ENCODE measurements at regions not wholly inside any gene's neighbourhood (a gene's known extent, or its start where the extent isn't known, plus 50 kb on each side); places are given as distances from the start of the nearest gene placed in this dataset.

GRCh38 chrX:1874899-1875298 is 260.0 kb downstream of the ASMT start (continued):
- TF ChIP-seq STAT6 (CRISPR knock-in tag; conservative IDR thresholded peaks at IDR 0.05; ENCODE audit: low read depth) (no peak), ZNF423 (CRISPR knock-in tag; IDR thresholded peaks at IDR 0.05) (no peak), IRF1 (CRISPR knock-in tag; IDR thresholded peaks at IDR 0.05) (no peak), MXD4 (CRISPR knock-in tag; IDR thresholded peaks at IDR 0.05; ENCODE audit: borderline replicate concordance) (no peak), TCF7 (CRISPR knock-in tag; IDR thresholded peaks at IDR 0.05; ENCODE audit: low read depth) (no peak)

GRCh38 chrX:1876041-1876440 is 261.2 kb downstream of the ASMT start:
- H3K27ac Mint-ChIP-seq = no peak overlapping the region
- peaks cover 6% of the 10 kb centered on the region for H3K36me3 Mint-ChIP-seq
- H3K27me3 Mint-ChIP-seq (ENCODE audit: low read depth) = no peaks in the 10 kb centered on the region
- H3K9me3 Mint-ChIP-seq = peaks cover 12% of the 10 kb centered on the region
- POLR2A ChIA-PET = no interaction called here
- H3K4me1 Mint-ChIP-seq = no peaks in the 10 kb centered on the region
- no peak overlapping the region for H3K4me3 Mint-ChIP-seq
- CTCF ChIA-PET = no interaction called here
- no peak for TF ChIP-seq ATF1 (CRISPR knock-in tag; IDR thresholded peaks at IDR 0.05)
- TF ChIP-seq ZMAT4 (CRISPR knock-in tag; IDR thresholded peaks at IDR 0.05) = no peak
- no peak for TF ChIP-seq ETV6 (CRISPR knock-in tag; IDR thresholded peaks at IDR 0.05)
- no peak for TF ChIP-seq RELA (CRISPR knock-in tag; IDR thresholded peaks at IDR 0.05; ENCODE audit: borderline replicate concordance)
- no peak for TF ChIP-seq HMGA2 (CRISPR knock-in tag; IDR thresholded peaks at IDR 0.05)
- TF ChIP-seq ZNF532 (CRISPR knock-in tag; IDR thresholded peaks at IDR 0.05; ENCODE audit: borderline replicate concordance) = no peak
- no peak for TF ChIP-seq MYBL2 (CRISPR knock-in tag; IDR thresholded peaks at IDR 0.05)
- TF ChIP-seq JUN (CRISPR knock-in tag; IDR thresholded peaks at IDR 0.05) = no peak
- TF ChIP-seq SMAD4 (CRISPR knock-in tag; IDR thresholded peaks at IDR 0.05) = no peak
- TF ChIP-seq IRF1 (CRISPR knock-in tag; IDR thresholded peaks at IDR 0.05) = no peak
- TF ChIP-seq TCF7 (CRISPR knock-in tag; IDR thresholded peaks at IDR 0.05; ENCODE audit: low read depth) = no peak
- no peak for TF ChIP-seq ATF2 (CRISPR knock-in tag; IDR thresholded peaks at IDR 0.05; ENCODE audit: borderline replicate concordance, low read depth)
- TF ChIP-seq CTCF (IDR thresholded peaks at IDR 0.05) = no peak
- TF ChIP-seq SMAD3 (CRISPR knock-in tag; IDR thresholded peaks at IDR 0.05; ENCODE audit: borderline replicate concordance) = no peak
- no peak for TF ChIP-seq FOXP4 (CRISPR knock-in tag; IDR thresholded peaks at IDR 0.05)
- ATAC-seq (no peak), DNase-seq (ENCODE audit: low spot score) (no peak)
